Uterus (tissue), 3 donors: ENCODE measurements at regions not wholly inside any gene's neighbourhood (a gene's known extent, or its start where the extent isn't known, plus 50 kb on each side); places are given as distances from the start of the nearest gene placed in this dataset.

ENCODE experiments used
- DNase-seq, 2 donors: peaks; one replicate each; pipeline ENCODE4 v3.0.0-alpha.2; 2019 to 2020
- H3K27ac ChIP-seq, 2 donors: fragments of 200-600 bp; sonication (generic); 1 replicate in 1 of 2; 2 replicates in 1 of 2; pipeline ENCODE4 v1.5.1; 2016 to 2018
- H3K27me3 ChIP-seq, 2 donors: fragments of 200-600 bp; sonication (generic); one replicate each; pipeline ENCODE4 v1.5.1; 2018 to 2019; ENCODE audit warnings: control low read depth in 1 of 2
- H3K36me3 ChIP-seq, 2 donors: fragments of 200-600 bp; sonication (generic); one replicate each; pipeline ENCODE4 v1.5.1; 2019; ENCODE audit warnings: control low read depth in 1 of 2
- H3K4me1 ChIP-seq, 2 donors: fragments of 200-600 bp; sonication (generic); one replicate each; pipeline ENCODE4 v1.5.1; 2018 to 2019; ENCODE audit warnings: control low read depth in 1 of 2
- H3K4me3 ChIP-seq, 2 donors: fragments of 200-600 bp; sonication (generic); 1 replicate in 1 of 2; 2 replicates in 1 of 2; pipeline ENCODE4 v1.5.1; 2018 to 2019; ENCODE audit warnings: mild to moderate bottlenecking in 1 of 2
- H3K9me3 ChIP-seq, 2 donors: fragments of 200-600 bp; sonication (generic); one replicate each; pipeline ENCODE4 v1.5.1; 2019; ENCODE audit warnings: control low read depth in 1 of 2
- POLR2A ChIP-seq, 2 donors: fragments of 450-650 bp; IDR thresholded peaks; one replicate each; pipeline ENCODE4 v1.6.1; 2016; ENCODE audit warnings: antibody characterized with exemption in 2 of 2, mild to moderate bottlenecking in 1 of 2, moderate library complexity in 1 of 2
- intact Hi-C: fragments of 100-400 bp; cut with DNase I; formaldehyde crosslinking; loops from one replicate; pipeline ENCODE4 v1.15.1; 2023; ENCODE audit warnings: low total_unique reads
- TF ChIP-seq, protein P1 (sequence below), 4 experiments: fragments of 200-600 bp in 2 of 4; fragments of 450-650 bp in 2 of 4; sonication (generic) in 2 of 4; IDR thresholded peaks; one replicate each; pipeline ENCODE4 v1.5.1; 2016 to 2019; ENCODE audit warnings: antibody characterized with exemption in 4 of 4, mild to moderate bottlenecking in 2 of 4, moderate library complexity in 1 of 4
- donor health status: DM: yes; HTN: yes; CAD: no.

GRCh38 chr3:148004331-148004730 is 595.2 kb downstream of the ZIC1 start:
- H3K36me3 ChIP-seq: no peaks in the 10 kb centered on the region
- H3K4me3 ChIP-seq: no peak overlapping the region
- no peaks in the 10 kb centered on the region for H3K9me3 ChIP-seq
- DNase-seq: no peak
- H3K4me1 ChIP-seq: no peaks in the 10 kb centered on the region
- H3K27ac ChIP-seq: no peak overlapping the region
- H3K27me3 ChIP-seq: no peaks in the 10 kb centered on the region
- intact Hi-C loops: no loop called here
- no peak for TF ChIP-seq POLR2A (IDR thresholded peaks at IDR 0.05)
- TF ChIP-seq, protein P1, sequence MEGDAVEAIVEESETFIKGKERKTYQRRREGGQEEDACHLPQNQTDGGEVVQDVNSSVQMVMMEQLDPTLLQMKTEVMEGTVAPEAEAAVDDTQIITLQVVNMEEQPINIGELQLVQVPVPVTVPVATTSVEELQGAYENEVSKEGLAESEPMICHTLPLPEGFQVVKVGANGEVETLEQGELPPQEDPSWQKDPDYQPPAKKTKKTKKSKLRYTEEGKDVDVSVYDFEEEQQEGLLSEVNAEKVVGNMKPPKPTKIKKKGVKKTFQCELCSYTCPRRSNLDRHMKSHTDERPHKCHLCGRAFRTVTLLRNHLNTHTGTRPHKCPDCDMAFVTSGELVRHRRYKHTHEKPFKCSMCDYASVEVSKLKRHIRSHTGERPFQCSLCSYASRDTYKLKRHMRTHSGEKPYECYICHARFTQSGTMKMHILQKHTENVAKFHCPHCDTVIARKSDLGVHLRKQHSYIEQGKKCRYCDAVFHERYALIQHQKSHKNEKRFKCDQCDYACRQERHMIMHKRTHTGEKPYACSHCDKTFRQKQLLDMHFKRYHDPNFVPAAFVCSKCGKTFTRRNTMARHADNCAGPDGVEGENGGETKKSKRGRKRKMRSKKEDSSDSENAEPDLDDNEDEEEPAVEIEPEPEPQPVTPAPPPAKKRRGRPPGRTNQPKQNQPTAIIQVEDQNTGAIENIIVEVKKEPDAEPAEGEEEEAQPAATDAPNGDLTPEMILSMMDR (IDR thresholded peaks at IDR 0.05): no peak

- intact Hi-C loops: no loop called here
- TF ChIP-seq, protein P1 (IDR thresholded peaks at IDR 0.05): no peak
- no peak for TF ChIP-seq POLR2A (IDR thresholded peaks at IDR 0.05)
- no peak overlapping the region for H3K27ac ChIP-seq
- H3K4me3 ChIP-seq: no peak overlapping the region
- no peaks in the 10 kb centered on the region for H3K27me3 ChIP-seq
- DNase-seq: no peak
- H3K36me3 ChIP-seq: no peaks in the 10 kb centered on the region
- no peaks in the 10 kb centered on the region for H3K9me3 ChIP-seq
- H3K4me1 ChIP-seq: no peaks in the 10 kb centered on the region
Measured at GRCh38 chr3:148005456-148005855, 596.3 kb downstream of the ZIC1 start.

DNA sequence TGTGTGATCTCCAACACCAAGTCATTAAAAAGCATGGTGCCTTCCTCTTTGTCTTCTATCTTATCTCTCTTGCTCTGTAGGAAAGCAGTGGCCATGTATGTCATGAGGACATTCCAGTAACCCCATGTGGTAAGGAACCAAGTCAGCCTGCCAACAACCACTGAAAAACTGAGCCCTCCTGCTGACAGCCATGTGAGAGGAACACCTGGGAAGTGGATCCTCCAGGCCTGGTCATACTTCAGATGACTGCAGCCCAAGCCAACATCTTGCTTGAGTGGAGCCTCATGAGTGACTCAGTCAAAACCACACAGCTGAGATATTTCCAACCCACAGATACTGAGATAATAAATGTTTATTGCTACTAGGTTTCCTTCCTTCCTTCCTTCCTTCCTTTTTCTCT is 597.3 kb downstream of the ZIC1 start:
- no peaks in the 10 kb centered on the region for H3K4me1 ChIP-seq
- H3K9me3 ChIP-seq: no peaks in the 10 kb centered on the region
- intact Hi-C loops: no loop called here
- H3K4me3 ChIP-seq: no peak overlapping the region
- DNase-seq: no peak
- H3K27me3 ChIP-seq: no peaks in the 10 kb centered on the region
- TF ChIP-seq, protein P1 (IDR thresholded peaks at IDR 0.05): no peak
- no peak for TF ChIP-seq POLR2A (IDR thresholded peaks at IDR 0.05)
- H3K27ac ChIP-seq: no peak overlapping the region
- H3K36me3 ChIP-seq: no peaks in the 10 kb centered on the region

DNA sequence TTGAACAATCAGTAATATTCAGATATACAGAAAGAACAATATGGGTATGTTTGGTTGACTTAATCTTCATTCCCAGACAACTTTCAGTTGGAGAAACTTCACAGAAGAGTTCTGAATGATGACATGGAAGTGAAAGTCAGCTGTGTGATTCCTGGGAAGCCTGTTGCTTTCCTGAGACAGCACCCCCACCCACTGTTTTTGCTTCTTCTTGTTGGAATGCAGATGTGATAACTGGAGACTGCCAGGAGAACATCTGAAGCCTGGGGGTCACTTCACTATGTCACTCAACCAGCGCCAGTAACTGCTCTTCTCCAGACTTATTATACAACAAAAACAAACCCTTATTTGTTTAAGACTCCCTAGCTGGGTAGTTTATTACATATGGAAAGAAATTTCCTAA is 599.4 kb downstream of the ZIC1 start:
- H3K4me3 ChIP-seq: no peak overlapping the region
- H3K4me1 ChIP-seq: no peaks in the 10 kb centered on the region
- no peaks in the 10 kb centered on the region for H3K36me3 ChIP-seq
- no peak for DNase-seq
- H3K27me3 ChIP-seq: no peaks in the 10 kb centered on the region
- intact Hi-C loops: no loop called here
- no peak overlapping the region for H3K27ac ChIP-seq
- no peak for TF ChIP-seq POLR2A (IDR thresholded peaks at IDR 0.05)
- TF ChIP-seq, protein P1 (IDR thresholded peaks at IDR 0.05): no peak
- H3K9me3 ChIP-seq: no peaks in the 10 kb centered on the region

- TF ChIP-seq POLR2A (IDR thresholded peaks at IDR 0.05): no peak
- TF ChIP-seq, protein P1 (IDR thresholded peaks at IDR 0.05): no peak
- intact Hi-C loops: no loop called here
- no peak for DNase-seq
- Histone ChIP-seq H3K9me3 (no peaks in the 10 kb centered on the region), H3K4me1 (no peaks in the 10 kb centered on the region), H3K4me3 (no peak overlapping the region), H3K27me3 (no peaks in the 10 kb centered on the region), H3K36me3 (no peaks in the 10 kb centered on the region), H3K27ac (no peak overlapping the region)
Measured at GRCh38 chr3:148020861-148021260, 611.7 kb downstream of the ZIC1 start.
